IPS DF 6.9 (cell line): ENCODE measurements at regions not wholly inside any gene's neighbourhood (a gene's known extent, or its start where the extent isn't known, plus 50 kb on each side); places are given as distances from the start of the nearest gene placed in this dataset.

ENCODE experiments used
- DNase-seq: peaks from one replicate; pipeline ENCODE4 v3.0.0-alpha.2; 2013; ENCODE audit warnings: low read depth, low spot score
- H3K27ac ChIP-seq: one replicate; pipeline ENCODE4 v1.5.1; 2013; ENCODE audit warnings: low read length, control low read depth
- H3K27me3 ChIP-seq: 2 replicates; pipeline ENCODE4 v1.6.1; 2013; ENCODE audit warnings: mild to moderate bottlenecking, low read length; ENCODE audit not compliant: control insufficient read depth, insufficient read depth
- H3K36me3 ChIP-seq: 2 replicates; pipeline ENCODE4 v1.6.1; 2013; ENCODE audit warnings: low read length; ENCODE audit not compliant: control insufficient read depth, insufficient read depth
- H3K4me1 ChIP-seq: 2 replicates; pipeline ENCODE4 v1.6.1; 2013; ENCODE audit warnings: low read length; ENCODE audit not compliant: control insufficient read depth, insufficient read depth
- H3K4me3 ChIP-seq: 2 replicates; pipeline ENCODE4 v1.5.1; 2013; ENCODE audit warnings: mild to moderate bottlenecking, low read length
- H3K9me3 ChIP-seq: 2 replicates; pipeline ENCODE4 v1.6.1; 2013; ENCODE audit warnings: low read length, inconsistent platforms; ENCODE audit not compliant: control insufficient read depth, insufficient read depth
- WGBS: extraction: QIAGEN DNeasy Blood & Tissue Kit; methylation state at CpG from one replicate; pipeline ENCODE4 v1.1.7; 2013; ENCODE audit warnings: mixed read lengths, missing lambda C conversion rate; ENCODE audit not compliant: insufficient read length, insufficient coverage; 5-methylcytosine and 5-hydroxymethylcytosine counted together

DNA sequence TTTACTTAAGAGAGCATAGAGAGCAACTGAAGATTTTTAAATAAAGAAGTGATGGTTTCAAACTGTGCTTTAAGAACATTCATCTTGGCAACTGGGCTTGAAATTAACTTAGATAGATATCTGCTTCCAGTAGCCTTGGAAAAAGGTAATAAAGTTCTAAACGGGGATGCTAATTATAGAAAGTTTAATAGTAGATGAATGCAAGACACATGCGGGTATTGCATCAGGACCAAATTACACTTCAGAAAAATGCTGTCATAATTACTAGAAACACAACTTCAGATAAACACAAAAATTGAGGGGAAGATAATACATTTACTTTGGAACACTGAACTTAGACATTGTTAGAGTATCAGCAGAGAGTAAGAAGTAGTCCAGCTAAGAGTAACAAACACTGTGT, 227.7 kb upstream of the SNX2 start:
- Histone ChIP-seq H3K36me3 (no peaks in the 10 kb centered on the region), H3K4me3 (no peak overlapping the region), H3K9me3 (no peaks in the 10 kb centered on the region), H3K27me3 (no peaks in the 10 kb centered on the region), H3K27ac (no peak overlapping the region), H3K4me1 (no peaks in the 10 kb centered on the region)
- DNase-seq, result no peak
- no CpG with 5 or more reads among the region's 2 CpGs for WGBS

DNA sequence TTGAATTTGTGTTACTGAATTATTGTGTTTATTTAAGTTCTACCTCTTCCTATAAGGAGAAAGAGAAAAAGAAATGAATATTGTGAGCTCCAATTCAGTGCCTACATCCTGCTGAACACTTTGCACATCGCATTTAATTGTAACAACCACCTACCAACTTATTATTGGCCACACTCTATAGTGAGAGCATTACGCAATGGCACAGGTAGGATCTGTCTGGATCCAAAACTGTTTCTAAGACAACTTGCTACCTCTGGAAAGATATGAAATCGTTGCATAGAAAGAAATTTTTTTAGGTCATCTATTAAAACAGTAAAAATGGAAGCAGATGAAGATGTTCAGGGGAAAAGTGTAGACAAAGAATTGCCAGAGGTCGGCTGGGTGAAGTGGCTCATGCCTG, 227.2 kb upstream of the SNX2 start:
- no peaks in the 10 kb centered on the region for H3K27me3 ChIP-seq
- no peaks in the 10 kb centered on the region for H3K36me3 ChIP-seq
- no peaks in the 10 kb centered on the region for H3K4me1 ChIP-seq
- no CpG with 5 or more reads among the region's 4 CpGs for WGBS
- H3K27ac ChIP-seq, result no peak overlapping the region
- DNase-seq, result no peak
- H3K4me3 ChIP-seq, result no peak overlapping the region
- no peaks in the 10 kb centered on the region for H3K9me3 ChIP-seq

DNA sequence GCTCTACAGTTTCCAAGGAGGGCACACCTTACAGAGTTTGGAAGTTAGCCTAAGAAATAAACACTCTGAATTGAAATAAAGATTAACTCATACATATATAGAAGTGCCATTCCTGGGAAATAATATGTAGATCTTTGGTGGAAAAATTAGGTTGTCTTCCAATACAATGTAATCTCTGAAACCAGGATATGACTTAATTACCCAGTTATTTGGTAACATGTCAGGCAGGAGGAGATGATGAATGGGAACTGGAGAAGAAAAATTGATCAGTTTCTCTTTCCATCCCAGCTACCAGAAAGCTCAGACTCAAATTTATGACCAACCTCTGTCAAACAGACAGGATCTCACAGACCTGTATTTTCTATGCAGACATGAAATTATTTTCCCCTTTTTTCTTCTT, 215.2 kb upstream of the SNX2 start:
- Histone ChIP-seq H3K27ac (no peak overlapping the region), H3K9me3 (no peaks in the 10 kb centered on the region), H3K4me1 (no peaks in the 10 kb centered on the region), H3K36me3 (no peaks in the 10 kb centered on the region), H3K4me3 (no peak overlapping the region), H3K27me3 (no peaks in the 10 kb centered on the region)
- DNase-seq, result no peak

DNA sequence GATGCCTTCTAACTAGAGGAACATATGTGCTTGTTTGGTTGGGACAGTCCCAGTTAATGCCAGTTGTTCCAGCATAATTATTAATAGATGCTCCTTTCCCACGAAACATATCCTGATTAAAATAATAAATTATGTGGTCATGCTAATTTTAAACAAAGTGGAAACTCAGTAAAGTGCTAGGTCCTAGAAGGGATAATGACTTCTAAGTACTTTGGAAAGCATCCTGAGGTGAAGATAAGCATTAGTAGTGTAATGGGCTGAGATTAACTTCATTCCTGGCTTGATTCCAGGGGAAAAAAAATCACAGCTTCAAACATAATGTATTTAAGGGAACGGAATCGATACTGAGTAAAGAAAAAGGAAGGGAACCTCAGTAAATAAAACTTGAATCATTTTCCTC, 213.7 kb upstream of the SNX2 start:
- H3K4me1 ChIP-seq, result peaks cover 1% of the 10 kb centered on the region; the same call in 1 of the 2 replicates
- DNase-seq, result no peak
- H3K27me3 ChIP-seq, result no peaks in the 10 kb centered on the region
- no peaks in the 10 kb centered on the region for H3K36me3 ChIP-seq
- no peak overlapping the region for H3K27ac ChIP-seq
- no peak overlapping the region for H3K4me3 ChIP-seq
- WGBS, result no CpG with 5 or more reads among the region's 3 CpGs
- no peaks in the 10 kb centered on the region for H3K9me3 ChIP-seq

DNA sequence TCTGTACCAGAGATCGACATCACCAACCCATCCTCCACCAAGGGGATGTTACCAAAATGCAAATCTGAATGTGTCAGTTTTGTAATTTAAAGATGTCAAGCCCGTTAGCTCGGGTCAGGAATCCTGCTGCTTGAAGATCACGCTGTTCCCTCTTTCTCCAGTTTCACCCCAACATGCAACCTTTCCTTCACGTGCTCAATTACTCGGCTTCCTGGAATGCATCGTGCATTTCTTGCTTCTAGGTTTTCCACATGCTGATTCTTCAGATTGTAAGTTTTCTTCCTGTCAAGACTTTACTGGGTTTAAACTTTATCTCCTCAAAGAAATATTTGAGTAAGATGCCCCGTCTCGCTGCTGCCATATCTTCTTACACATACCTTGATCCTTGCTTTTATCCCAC, 209.5 kb upstream of the SNX2 start:
- no peaks in the 10 kb centered on the region for H3K9me3 ChIP-seq

DNA sequence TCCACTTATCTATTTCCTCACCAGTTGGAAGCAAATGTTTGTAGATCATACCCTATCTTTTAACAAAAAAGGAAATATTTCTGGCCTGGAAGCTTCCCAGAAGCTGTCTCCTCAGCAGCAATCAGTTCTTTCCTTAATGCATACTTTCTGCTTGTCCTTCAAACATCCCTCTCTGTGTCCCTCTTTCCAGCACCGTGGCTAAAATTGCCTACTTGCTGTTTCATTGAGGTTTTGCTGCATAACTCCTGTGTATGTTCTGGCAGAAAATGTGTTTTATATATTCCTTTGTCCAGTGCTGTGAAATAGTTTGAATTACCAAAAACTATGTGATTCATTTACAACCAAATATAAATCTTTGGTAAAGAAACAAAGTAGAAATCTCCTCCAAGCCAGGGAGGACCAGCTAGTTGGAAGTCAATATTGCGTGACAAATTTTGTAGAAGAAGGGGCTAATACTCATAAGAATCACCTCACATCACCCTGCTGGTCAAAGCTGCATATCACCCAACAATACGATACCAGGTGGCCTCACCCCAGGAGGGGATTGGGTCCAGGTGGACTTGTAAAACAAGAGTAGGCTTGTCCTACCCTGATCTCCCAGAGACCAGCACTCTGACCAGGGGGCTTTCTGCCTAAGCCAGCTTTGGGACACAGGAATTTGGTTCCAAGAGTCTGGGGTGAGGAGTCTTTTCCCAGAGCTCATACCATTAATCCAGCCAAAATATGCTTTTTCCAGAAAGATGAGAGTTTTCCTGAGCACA, 198.4 kb upstream of the SNX2 start:
- H3K4me1 ChIP-seq, result peaks cover 4% of the 10 kb centered on the region; the same call in 1 of the 2 replicates
- H3K27ac ChIP-seq, result no peak overlapping the region
- H3K4me3 ChIP-seq, result no peak overlapping the region
- H3K36me3 ChIP-seq, result no peaks in the 10 kb centered on the region
- DNase-seq, result no peak
- H3K9me3 ChIP-seq, result no peaks in the 10 kb centered on the region
- no peaks in the 10 kb centered on the region for H3K27me3 ChIP-seq
- no CpG with 5 or more reads among the region's 3 CpGs for WGBS

More for the DNA sequence above, 209.5 kb upstream of the SNX2 start:
- Histone ChIP-seq H3K4me3 (no peak overlapping the region), H3K27ac (no peak overlapping the region), H3K36me3 (no peaks in the 10 kb centered on the region), H3K4me1 (peaks cover 1% of the 10 kb centered on the region; the same call in 1 of the 2 replicates), H3K27me3 (no peaks in the 10 kb centered on the region)
- DNase-seq, result no peak
- WGBS, result no CpG with 5 or more reads among the region's 9 CpGs

DNA sequence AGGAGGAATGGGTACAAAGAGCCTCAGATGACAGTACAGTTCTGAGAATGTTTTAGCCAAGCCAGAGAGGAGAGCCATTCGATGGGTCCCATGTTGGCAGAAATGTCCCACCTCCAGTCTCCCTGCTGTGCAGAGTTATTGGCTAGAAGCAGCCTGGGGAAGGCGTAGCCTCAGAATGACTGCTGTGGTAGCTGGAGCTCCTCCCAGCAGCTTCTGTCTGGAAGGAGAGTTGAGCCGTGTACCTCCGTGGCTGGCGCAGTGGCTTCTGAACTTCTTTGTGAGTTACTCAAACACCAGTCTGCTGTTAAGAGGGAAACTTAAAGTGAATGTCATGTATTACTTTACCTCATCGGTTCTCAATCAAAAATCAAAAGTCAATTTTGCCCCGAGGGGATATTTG, 193.3 kb upstream of the SNX2 start:
- no peaks in the 10 kb centered on the region for H3K9me3 ChIP-seq
- H3K4me3 ChIP-seq, result no peak overlapping the region
- H3K4me1 ChIP-seq, result 0 out of 2 replicates have a peak, but pooled peaks cover under 1% of the 10 kb centered on the region
- DNase-seq, result no peak
- no peaks in the 10 kb centered on the region for H3K27me3 ChIP-seq
- no CpG with 5 or more reads among the region's 7 CpGs for WGBS
- H3K27ac ChIP-seq, result no peak overlapping the region
- no peaks in the 10 kb centered on the region for H3K36me3 ChIP-seq

DNA sequence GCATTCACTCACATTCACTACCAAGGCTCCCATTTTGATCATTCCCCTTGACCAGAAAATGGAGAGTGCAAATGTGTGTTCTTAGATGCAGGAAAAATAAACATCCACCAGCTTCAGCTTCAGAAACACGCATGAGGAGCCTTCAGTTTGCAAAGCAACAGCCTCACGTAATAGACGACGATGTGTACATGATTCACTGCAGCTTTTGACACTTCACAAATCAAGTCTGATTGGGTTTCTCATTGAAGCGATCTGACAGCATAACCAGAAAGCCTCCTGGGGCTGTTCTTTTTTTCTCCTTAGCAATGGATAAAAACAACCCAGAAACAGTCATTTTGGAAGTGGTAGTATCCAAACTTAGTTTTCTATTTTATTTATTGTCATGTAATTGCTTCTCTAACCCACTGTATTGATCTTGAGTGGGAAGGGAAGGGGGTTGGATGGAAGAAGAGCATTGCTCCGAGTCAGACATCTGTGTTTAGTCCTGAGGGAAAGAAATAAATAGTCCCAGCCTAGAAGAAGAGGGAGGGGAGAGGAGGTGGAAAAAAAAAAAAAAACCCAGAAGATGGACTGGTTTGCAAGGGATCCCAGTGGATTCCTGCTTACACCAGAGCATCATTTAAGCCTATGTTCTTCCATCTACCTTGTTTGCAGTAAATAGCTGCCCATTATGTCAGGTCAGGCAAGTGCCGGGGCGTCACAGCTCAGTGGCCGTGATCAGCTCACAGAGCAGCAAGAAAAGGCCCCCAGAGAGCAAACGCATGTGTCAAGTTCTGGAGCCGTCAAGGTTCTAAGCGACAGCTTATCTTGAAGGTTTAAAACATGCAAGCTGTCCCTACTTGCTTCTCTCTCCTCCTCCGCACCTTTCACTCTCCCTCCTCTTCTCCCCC, 190.2 kb upstream of the SNX2 start:
- 100% methylated on average over 1 of the region's 13 CpGs for WGBS
- Histone ChIP-seq H3K27ac (no peak overlapping the region), H3K4me3 (no peak overlapping the region), H3K27me3 (no peaks in the 10 kb centered on the region), H3K4me1 (no peaks in the 10 kb centered on the region), H3K9me3 (no peaks in the 10 kb centered on the region), H3K36me3 (no peaks in the 10 kb centered on the region)
- no peak for DNase-seq

DNA sequence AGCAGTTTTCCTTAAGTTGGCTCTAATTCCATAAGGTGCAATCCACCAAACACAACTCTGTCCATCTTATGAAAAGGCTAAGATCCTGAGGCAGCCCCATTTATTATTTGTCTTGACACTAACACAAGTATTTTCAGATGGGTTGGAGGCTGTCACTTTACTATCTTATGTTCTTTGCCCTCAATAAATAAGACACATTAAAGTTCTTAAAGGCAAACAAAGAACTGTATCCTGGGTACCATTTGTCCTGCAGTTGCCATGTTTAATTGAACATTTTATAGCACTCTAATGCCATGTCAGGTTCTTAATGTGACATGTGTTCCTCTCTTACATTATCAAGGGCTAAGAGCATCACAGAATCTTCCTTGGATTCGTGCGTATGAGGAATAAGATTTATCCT, 189.5 kb upstream of the SNX2 start:
- Histone ChIP-seq H3K4me3 (no peak overlapping the region), H3K9me3 (no peaks in the 10 kb centered on the region), H3K4me1 (no peaks in the 10 kb centered on the region), H3K36me3 (no peaks in the 10 kb centered on the region), H3K27me3 (no peaks in the 10 kb centered on the region), H3K27ac (no peak overlapping the region)
- no peak for DNase-seq
- WGBS, result no CpG with 5 or more reads among the region's 2 CpGs

DNA sequence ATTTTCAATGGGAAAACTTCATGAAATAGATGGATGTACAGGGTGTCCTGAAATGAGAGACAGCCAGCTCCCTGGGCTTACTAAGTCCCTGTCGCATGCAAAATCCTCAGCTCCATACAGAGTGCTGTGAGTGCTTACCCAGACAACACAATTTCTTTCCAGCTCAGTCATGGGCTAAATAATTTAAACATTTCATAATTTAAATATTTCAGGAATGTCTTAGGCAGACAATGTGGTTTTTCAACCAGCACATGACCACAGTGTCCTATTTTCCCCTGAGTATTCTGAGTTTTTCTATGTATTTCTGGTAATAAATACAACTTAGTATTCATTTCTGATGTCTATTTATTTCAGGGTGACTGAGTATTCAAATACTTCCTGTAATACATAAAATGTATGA, 188.5 kb upstream of the SNX2 start:
- no peak overlapping the region for H3K27ac ChIP-seq
- H3K36me3 ChIP-seq, result no peaks in the 10 kb centered on the region
- H3K9me3 ChIP-seq, result no peaks in the 10 kb centered on the region
- no peaks in the 10 kb centered on the region for H3K27me3 ChIP-seq
- H3K4me1 ChIP-seq, result no peaks in the 10 kb centered on the region
- no CpG with 5 or more reads among the region's 1 CpG for WGBS
- no peak overlapping the region for H3K4me3 ChIP-seq
- no peak for DNase-seq
